ENCODE measurements at regions not wholly inside any gene's neighbourhood (a gene's known extent, or its start where the extent isn't known, plus 50 kb on each side); places are given as distances from the start of the nearest gene placed in this dataset.

DNA sequence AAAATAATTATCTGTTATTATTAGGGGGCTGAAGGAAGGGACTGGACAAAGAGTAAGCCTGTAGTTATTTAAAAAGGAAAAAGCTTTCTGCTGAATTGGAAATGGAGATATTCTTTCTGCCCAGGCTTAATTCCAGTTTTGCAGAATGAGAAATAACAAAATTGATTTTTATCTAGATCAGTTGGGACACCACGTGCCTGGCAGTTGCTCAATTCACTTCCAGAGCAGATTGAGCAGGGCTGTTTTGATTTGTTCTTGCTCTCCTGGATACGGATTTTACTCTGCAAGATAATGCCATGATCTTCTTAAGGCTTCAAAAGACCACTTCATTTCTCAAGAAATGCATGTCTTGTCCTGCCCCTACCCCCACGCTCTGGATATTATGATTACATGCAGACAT is 524.3 kb downstream of the TCERG1L start:
- DNase-seq (ENCODE audit: extremely low read depth, insufficient read length), result no peak
- H3K36me3 ChIP-seq (ENCODE audit: control insufficient read depth, insufficient read depth, low read length), result no peaks in the 10 kb centered on the region
- H3K4me3 ChIP-seq (replicated peaks; ENCODE audit: low read depth, low read length), result no peak overlapping the region
- no peaks in the 10 kb centered on the region for H3K27me3 ChIP-seq (replicated peaks; ENCODE audit: control insufficient read depth, insufficient read depth, low read length)
- TF ChIP-seq, protein P1, sequence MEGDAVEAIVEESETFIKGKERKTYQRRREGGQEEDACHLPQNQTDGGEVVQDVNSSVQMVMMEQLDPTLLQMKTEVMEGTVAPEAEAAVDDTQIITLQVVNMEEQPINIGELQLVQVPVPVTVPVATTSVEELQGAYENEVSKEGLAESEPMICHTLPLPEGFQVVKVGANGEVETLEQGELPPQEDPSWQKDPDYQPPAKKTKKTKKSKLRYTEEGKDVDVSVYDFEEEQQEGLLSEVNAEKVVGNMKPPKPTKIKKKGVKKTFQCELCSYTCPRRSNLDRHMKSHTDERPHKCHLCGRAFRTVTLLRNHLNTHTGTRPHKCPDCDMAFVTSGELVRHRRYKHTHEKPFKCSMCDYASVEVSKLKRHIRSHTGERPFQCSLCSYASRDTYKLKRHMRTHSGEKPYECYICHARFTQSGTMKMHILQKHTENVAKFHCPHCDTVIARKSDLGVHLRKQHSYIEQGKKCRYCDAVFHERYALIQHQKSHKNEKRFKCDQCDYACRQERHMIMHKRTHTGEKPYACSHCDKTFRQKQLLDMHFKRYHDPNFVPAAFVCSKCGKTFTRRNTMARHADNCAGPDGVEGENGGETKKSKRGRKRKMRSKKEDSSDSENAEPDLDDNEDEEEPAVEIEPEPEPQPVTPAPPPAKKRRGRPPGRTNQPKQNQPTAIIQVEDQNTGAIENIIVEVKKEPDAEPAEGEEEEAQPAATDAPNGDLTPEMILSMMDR (IDR thresholded peaks at IDR 0.05; ENCODE audit: insufficient read depth, low read length, poor library complexity, severe bottlenecking), result no peak

DNA sequence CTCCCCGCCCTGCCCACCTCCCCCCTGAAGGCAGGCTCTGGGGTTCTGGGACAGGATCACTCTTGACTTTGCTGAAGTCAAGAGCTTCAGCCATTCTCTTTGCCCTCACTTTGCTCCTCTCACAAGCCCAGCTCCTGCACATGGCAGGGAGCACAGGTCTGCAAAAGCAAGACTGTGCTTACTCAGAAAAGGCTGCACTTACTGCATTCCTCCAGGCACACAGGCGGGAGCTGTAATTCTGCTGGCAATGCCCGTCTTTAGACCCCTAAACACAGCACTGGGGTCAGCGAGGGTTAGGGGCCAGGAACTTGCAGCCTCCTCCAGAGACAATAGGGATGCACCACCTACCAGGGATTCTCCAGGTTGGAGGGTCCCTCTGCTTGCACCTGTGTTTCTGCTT is 523.7 kb downstream of the TCERG1L start:
- TF ChIP-seq, protein P1 (IDR thresholded peaks at IDR 0.05; ENCODE audit: insufficient read depth, low read length, poor library complexity, severe bottlenecking), result no peak
- DNase-seq (ENCODE audit: extremely low read depth, insufficient read length), result no peak
- no peaks in the 10 kb centered on the region for H3K27me3 ChIP-seq (replicated peaks; ENCODE audit: control insufficient read depth, insufficient read depth, low read length)
- H3K4me3 ChIP-seq (replicated peaks; ENCODE audit: low read depth, low read length), result no peak overlapping the region
- no peaks in the 10 kb centered on the region for H3K36me3 ChIP-seq (ENCODE audit: control insufficient read depth, insufficient read depth, low read length)

GRCh38 chr10:130790339-130790738 is 521.2 kb downstream of the TCERG1L start:
- no peaks in the 10 kb centered on the region for H3K36me3 ChIP-seq (ENCODE audit: control insufficient read depth, insufficient read depth, low read length)
- no peak overlapping the region for H3K4me3 ChIP-seq (replicated peaks; ENCODE audit: low read depth, low read length)
- no peak for DNase-seq (ENCODE audit: extremely low read depth, insufficient read length)
- TF ChIP-seq, protein P1 (IDR thresholded peaks at IDR 0.05; ENCODE audit: insufficient read depth, low read length, poor library complexity, severe bottlenecking), result no peak
- H3K27me3 ChIP-seq (replicated peaks; ENCODE audit: control insufficient read depth, insufficient read depth, low read length), result no peaks in the 10 kb centered on the region

GRCh38 chr10:130792096-130792845 is 519.2 kb downstream of the TCERG1L start:
- H3K4me3 ChIP-seq (replicated peaks; ENCODE audit: low read depth, low read length), result no peak overlapping the region
- TF ChIP-seq, protein P1 (IDR thresholded peaks at IDR 0.05; ENCODE audit: insufficient read depth, low read length, poor library complexity, severe bottlenecking), result no peak
- no peaks in the 10 kb centered on the region for H3K36me3 ChIP-seq (ENCODE audit: control insufficient read depth, insufficient read depth, low read length)
- no peak for DNase-seq (ENCODE audit: extremely low read depth, insufficient read length)
- H3K27me3 ChIP-seq (replicated peaks; ENCODE audit: control insufficient read depth, insufficient read depth, low read length), result no peaks in the 10 kb centered on the region

DNA sequence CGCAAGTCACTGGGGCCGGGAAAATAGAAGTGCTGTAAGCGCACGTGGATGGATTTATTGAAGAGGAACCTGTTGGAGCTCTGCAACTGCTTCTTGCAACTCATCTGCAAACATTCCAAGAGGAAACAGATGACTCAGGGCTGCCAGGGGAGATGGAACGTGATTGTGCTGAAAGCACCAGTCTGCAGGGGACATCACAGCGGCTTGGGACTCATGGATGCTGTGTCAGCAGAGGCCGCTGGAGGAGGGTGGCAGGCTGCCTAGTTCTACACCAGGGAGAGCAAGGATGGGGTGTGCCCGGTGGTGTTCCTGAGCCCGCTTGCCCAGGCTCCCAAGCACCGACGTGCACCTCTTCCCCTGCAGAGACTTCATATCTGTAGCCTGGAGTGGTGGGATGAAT is 515.7 kb downstream of the TCERG1L start:
- Histone ChIP-seq H3K36me3 (ENCODE audit: control insufficient read depth, insufficient read depth, low read length) (no peaks in the 10 kb centered on the region), H3K27me3 (replicated peaks; ENCODE audit: control insufficient read depth, insufficient read depth, low read length) (no peaks in the 10 kb centered on the region), H3K4me3 (replicated peaks; ENCODE audit: low read depth, low read length) (no peak overlapping the region)
- DNase-seq (ENCODE audit: extremely low read depth, insufficient read length), result no peak
- TF ChIP-seq, protein P1 (IDR thresholded peaks at IDR 0.05; ENCODE audit: insufficient read depth, low read length, poor library complexity, severe bottlenecking), result no peak

GRCh38 chr10:130799532-130799931 is 512.0 kb downstream of the TCERG1L start:
- no peak overlapping the region for H3K4me3 ChIP-seq (replicated peaks; ENCODE audit: low read depth, low read length)
- H3K36me3 ChIP-seq (ENCODE audit: control insufficient read depth, insufficient read depth, low read length), result no peaks in the 10 kb centered on the region
- no peaks in the 10 kb centered on the region for H3K27me3 ChIP-seq (replicated peaks; ENCODE audit: control insufficient read depth, insufficient read depth, low read length)
- TF ChIP-seq, protein P1 (IDR thresholded peaks at IDR 0.05; ENCODE audit: insufficient read depth, low read length, poor library complexity, severe bottlenecking), result no peak
- DNase-seq (ENCODE audit: extremely low read depth, insufficient read length), result no peak
